Skeletal muscle tissue (tissue), 3 donors: ENCODE measurements at regions not wholly inside any gene's neighbourhood (a gene's known extent, or its start where the extent isn't known, plus 50 kb on each side); places are given as distances from the start of the nearest gene placed in this dataset.

ENCODE experiments used
- H3K27ac ChIP-seq: one replicate; pipeline ENCODE4 v1.7.0; 2013; ENCODE audit warnings: mild to moderate bottlenecking, low read depth, low read length, inconsistent platforms
- H3K27me3 ChIP-seq, 3 donors: one replicate each; pipeline ENCODE4 v1.7.0; 2013; ENCODE audit warnings: low read length in 3 of 3; ENCODE audit not compliant: control insufficient read depth in 3 of 3, insufficient read depth in 3 of 3
- H3K36me3 ChIP-seq, 3 donors: one replicate each; pipeline ENCODE4 v1.7.0; 2013; ENCODE audit warnings: low read length in 3 of 3; ENCODE audit not compliant: control insufficient read depth in 3 of 3, insufficient read depth in 3 of 3
- H3K4me1 ChIP-seq, 3 donors: one replicate each; pipeline ENCODE4 v1.7.0; 2013; ENCODE audit warnings: low read length in 3 of 3, mild to moderate bottlenecking in 3 of 3; ENCODE audit not compliant: control insufficient read depth in 3 of 3, insufficient read depth in 3 of 3
- H3K4me3 ChIP-seq, 3 donors: one replicate each; pipeline ENCODE4 v1.7.0; 2013; ENCODE audit warnings: low read length in 3 of 3
- H3K9ac ChIP-seq, 3 donors: one replicate each; pipeline ENCODE4 v1.7.0; 2013; ENCODE audit warnings: low read length in 3 of 3, mild to moderate bottlenecking in 3 of 3, moderate library complexity in 2 of 3, low read depth in 1 of 3
- H3K9me3 ChIP-seq, 3 donors: one replicate each; pipeline ENCODE4 v1.7.0; 2013; ENCODE audit warnings: low read length in 3 of 3; ENCODE audit not compliant: control insufficient read depth in 3 of 3
- donor health status: Osteomylitis.

DNA sequence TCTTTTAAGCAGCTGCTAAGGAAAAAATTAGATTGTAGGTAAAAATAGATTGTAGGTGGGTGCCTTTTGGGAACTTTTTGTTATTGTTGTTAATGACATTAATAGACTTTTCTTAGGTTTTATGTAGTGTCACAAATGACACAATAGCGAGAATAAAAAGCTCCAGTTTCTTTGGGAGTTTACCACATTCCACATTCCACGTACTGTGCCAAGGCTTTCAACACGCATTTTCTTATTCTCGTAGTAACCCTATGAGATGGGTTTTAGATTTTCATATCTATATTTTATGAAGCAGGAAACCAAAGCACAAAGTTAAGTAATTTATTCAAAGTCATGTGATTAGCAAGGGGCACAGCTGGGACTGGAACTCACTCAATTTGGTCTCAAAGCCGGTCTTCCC, 103.8 kb downstream of the XRCC2 start:
- H3K4me1 ChIP-seq = no peaks in the 10 kb centered on the region
- H3K27ac ChIP-seq = no peak overlapping the region
- no peaks in the 10 kb centered on the region for H3K9me3 ChIP-seq
- no peak overlapping the region for H3K9ac ChIP-seq
- H3K36me3 ChIP-seq = no peaks in the 10 kb centered on the region
- H3K27me3 ChIP-seq = peaks cover 0 to 8% (median 7%) of the 10 kb centered on the region in 3 donors
- no peak overlapping the region for H3K4me3 ChIP-seq

DNA sequence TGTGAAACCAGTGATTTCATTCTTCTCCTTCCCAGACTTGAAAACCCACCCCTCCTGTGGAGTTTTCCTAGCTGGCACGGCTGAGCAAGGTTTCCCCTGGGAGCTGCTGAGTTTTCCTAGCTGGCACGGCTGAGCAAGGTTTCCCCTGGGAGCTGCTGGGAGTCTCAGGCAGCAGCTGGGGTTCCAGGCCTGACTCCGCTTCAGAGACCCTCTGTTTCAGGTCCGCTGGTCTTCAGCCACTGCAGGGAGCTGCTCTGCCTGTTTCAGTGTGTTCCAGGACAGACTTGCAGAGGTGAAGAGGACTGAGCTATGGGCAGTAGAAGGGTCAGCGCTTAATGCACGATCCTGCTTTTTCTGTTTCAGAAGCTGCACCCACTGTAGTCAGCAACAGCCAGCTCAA, 104.9 kb downstream of the XRCC2 start:
- no peaks in the 10 kb centered on the region for H3K4me1 ChIP-seq
- H3K27me3 ChIP-seq = peaks cover 0 to 10% (median 8%) of the 10 kb centered on the region in 3 donors
- no peak overlapping the region for H3K9ac ChIP-seq
- no peak overlapping the region for H3K27ac ChIP-seq
- no peak overlapping the region for H3K4me3 ChIP-seq
- no peaks in the 10 kb centered on the region for H3K9me3 ChIP-seq
- no peaks in the 10 kb centered on the region for H3K36me3 ChIP-seq

DNA sequence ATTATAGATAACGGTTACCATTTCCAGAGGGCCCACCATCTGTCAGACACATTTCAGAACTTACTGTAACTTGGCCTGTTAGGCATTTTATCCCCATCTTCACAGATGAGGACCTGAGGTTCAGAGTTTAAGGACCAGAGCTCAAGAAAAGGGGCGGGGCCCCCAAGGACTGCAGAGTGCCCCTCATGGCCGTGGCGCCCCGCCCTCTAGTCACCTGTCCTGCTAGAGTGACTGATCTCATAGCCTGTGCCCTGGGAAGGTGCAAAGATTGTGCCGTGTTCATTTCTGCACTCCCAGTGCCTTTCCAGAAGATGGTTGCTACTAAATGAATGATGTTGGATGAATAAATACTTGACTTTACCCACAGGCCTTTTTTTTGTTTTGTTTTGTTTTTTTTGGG, 107.0 kb downstream of the XRCC2 start:
- H3K9me3 ChIP-seq = no peaks in the 10 kb centered on the region
- H3K4me1 ChIP-seq = no peaks in the 10 kb centered on the region
- H3K36me3 ChIP-seq = no peaks in the 10 kb centered on the region
- H3K27me3 ChIP-seq = peaks cover 0 to 8% (median 5%) of the 10 kb centered on the region in 3 donors
- no peak overlapping the region for H3K4me3 ChIP-seq
- H3K9ac ChIP-seq = no peak overlapping the region
- H3K27ac ChIP-seq = no peak overlapping the region

DNA sequence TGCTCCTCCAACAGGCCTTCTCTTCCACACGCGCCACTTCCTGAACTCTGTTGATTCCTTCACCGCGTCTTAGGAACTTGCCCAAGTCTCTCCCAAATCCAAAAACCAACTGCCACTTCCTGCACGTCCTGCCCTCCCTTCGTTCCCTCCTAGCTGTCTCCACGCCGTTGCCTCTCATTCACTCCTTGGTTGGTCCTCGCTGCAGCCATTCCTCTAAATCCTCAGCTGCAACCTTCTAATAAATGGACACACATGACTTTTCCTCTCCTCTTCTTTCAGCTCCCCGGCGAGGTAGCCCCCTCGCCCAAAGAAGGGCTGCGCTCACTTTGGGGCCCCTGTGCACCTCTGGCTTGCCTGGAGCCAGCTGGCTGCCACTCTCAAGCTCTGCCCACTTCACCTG, 110.2 kb downstream of the XRCC2 start:
- Histone ChIP-seq H3K9ac (no peak overlapping the region), H3K27me3 (peaks cover 0 to 8% (median 5%) of the 10 kb centered on the region in 3 donors), H3K4me3 (no peak overlapping the region), H3K36me3 (no peaks in the 10 kb centered on the region), H3K9me3 (no peaks in the 10 kb centered on the region), H3K4me1 (no peaks in the 10 kb centered on the region), H3K27ac (no peak overlapping the region)

DNA sequence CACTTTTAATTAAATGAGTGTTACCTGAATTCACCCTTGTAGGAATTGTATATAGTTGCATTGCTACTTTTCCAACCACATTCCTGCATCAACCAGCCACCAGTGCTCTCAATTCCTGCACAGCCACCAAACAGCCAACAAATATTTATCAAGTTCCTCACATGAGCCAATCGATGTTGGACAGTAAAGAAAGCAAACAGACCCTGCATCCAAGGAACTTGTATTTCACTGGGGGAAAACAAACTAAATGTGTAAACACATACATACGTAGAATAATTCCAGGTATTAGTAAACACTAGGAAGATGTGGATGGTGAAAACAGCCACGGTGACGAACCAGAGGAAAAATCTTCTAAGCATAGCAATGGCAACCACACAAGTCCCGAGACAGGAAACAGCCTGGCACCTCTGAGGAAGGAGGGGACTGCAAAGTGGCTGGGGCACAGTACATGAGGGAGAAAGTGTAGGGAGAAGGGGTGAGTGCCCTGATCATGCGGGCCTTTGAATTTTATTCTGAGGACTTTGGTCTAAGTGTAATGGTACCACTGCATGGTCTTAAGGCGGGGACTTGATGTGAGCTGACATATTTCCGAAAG, 111.2 kb downstream of the XRCC2 start:
- Histone ChIP-seq H3K27ac (no peak overlapping the region), H3K9me3 (no peaks in the 10 kb centered on the region), H3K9ac (no peak overlapping the region), H3K4me3 (no peak overlapping the region), H3K36me3 (no peaks in the 10 kb centered on the region), H3K27me3 (peaks cover 0 to 8% (median 5%) of the 10 kb centered on the region in 3 donors), H3K4me1 (no peaks in the 10 kb centered on the region)

DNA sequence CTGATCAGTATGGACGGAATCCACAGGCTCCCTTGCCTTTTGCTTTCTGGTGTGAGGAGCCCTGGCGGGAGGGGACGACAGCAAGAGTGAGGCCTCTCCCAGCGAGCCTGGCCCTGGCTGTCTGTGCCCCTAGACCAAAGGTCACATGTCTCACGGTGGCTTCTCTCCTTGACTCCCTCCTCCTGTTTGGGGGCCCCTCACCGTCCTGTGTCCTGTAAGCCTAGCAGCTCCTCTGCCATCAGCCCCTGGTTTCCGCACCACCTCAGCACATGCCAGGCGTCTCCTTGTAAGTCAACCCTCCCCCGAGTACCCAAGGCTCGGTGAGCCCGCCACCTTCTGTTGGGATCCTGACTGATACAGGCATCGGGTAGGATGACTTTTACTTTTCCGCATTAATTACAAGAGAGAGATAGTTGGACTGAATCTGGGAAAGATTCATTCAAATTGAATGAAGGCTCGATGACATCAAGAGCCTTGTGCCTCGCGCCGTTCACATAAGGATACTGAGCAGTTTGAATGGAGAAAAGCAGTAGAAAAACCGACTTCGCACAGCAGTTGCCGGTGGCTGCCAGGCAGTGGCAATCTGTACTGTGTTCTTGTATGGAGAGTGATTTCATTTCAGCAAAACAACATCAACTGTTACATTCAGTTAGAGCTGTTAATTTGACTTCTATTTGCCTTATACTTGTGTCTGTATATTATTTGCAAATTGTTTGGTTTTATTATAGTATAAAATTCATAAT, 119.8 kb downstream of the XRCC2 start:
- H3K27me3 ChIP-seq = no peaks in the 10 kb centered on the region
- no peaks in the 10 kb centered on the region for H3K9me3 ChIP-seq
- H3K9ac ChIP-seq = no peak overlapping the region
- H3K4me3 ChIP-seq = no peak overlapping the region
- no peak overlapping the region for H3K27ac ChIP-seq
- no peaks in the 10 kb centered on the region for H3K4me1 ChIP-seq
- no peaks in the 10 kb centered on the region for H3K36me3 ChIP-seq

DNA sequence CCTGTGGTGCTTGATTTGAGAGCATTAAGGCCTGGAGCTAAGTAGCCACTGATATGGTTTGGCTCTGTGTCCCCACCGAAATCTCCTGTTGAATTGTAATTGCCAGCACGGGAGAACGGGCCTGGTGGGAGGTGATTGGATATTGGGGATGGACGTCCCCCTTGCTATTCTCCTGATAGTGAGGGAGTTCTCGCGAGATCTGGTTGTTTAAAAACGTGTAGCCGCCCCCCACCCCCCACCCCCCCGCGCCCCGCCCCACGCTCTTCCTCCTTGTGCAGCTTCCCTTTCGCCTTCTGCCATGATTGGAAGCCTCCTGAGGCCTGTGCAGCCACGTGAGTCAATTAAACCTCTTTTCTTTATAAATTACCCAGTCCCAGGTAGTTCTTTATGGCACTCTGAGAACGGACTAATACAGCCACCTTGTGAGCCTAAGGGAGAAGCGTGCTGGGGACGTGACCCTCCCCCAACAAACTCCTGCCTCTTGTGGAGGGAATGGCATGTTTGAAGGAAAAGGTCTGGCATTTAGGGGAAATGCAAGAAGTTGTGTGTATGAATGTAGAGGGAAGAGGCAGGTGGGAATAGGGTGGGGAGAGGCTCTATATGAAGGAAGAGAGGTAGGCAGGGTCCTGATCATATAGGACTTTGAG, 118.0 kb upstream of the KMT2C start:
- H3K27me3 ChIP-seq = no peaks in the 10 kb centered on the region
- no peaks in the 10 kb centered on the region for H3K36me3 ChIP-seq

DNA sequence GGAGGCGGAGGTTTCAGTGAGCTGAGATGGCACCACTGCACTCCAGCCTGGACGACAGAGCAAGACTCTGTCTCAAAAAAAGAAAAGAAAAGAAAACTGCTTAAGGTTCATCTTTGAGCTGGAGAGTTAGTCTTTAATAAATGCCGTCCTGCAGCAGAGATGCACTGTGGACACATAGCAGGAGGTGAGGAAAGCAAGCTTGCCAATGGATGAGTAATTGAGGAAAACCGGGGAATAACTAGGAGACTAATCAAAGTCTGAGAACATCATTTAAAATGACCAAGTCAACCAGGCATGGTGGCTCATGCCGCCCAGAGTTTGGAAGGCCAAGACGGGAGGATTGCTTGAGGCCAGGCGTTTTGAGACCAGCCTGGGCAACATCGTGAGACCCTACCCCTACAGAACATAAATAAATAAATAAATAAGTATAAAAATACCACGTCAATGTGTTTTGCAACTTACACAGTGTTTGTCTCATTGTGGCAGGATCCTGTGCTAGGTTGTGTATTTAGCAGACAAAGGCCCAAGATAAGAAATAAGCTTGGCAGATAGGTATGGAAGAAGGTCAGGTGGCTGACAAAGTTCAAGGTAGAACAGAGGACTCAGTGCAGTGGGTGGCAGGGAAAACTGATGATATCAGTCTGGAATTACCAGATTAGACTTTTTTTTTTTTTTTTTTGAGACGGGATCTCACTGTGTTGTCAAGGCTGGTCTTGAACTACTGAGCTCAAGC, 115.7 kb upstream of the KMT2C start:
- Histone ChIP-seq H3K36me3 (no peaks in the 10 kb centered on the region), H3K9me3 (no peaks in the 10 kb centered on the region), H3K9ac (no peak overlapping the region), H3K27ac (no peak overlapping the region), H3K4me3 (no peak overlapping the region), H3K27me3 (no peaks in the 10 kb centered on the region), H3K4me1 (no peaks in the 10 kb centered on the region)

More for the DNA sequence above, 118.0 kb upstream of the KMT2C start:
- Histone ChIP-seq H3K27ac (no peak overlapping the region), H3K4me3 (no peak overlapping the region), H3K4me1 (no peaks in the 10 kb centered on the region), H3K9ac (no peak overlapping the region), H3K9me3 (no peaks in the 10 kb centered on the region)

DNA sequence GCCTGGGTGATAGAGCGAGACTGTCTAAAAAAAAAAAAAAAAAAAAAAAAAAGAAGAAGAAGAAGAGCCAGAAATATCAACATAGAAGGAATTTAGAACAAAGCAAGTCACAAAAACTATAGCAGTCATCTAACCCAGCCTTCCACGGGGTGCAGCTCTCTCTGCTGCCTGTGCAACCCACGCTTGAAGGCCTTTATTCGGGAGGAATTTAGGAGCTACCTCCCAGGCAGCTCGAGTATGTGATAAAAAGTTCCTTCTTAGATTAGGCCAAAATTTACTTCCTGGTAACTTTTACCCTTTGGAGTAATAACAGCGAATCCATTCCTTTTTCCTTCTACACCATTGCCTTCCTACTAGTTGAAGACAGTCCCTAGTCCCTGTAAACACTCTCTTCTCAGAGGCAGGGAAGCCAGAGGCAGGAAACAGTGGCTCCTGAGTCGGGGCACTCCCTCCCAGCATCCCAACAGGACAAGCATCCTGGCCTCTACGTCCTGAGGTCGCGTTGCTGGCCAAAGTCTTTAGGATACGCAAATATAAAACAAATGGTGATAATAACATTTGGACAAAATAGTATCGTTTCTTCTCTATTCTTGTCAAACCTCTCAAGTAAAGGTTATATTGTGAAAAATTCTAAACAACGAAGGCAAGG, 109.3 kb upstream of the KMT2C start:
- Histone ChIP-seq H3K36me3 (no peaks in the 10 kb centered on the region), H3K27me3 (no peaks in the 10 kb centered on the region), H3K4me1 (no peaks in the 10 kb centered on the region), H3K9me3 (no peaks in the 10 kb centered on the region), H3K27ac (no peak overlapping the region), H3K4me3 (no peak overlapping the region), H3K9ac (no peak overlapping the region)
